GM12878 (cell line): ENCODE measurements at regions not wholly inside any gene's neighbourhood (a gene's known extent, or its start where the extent isn't known, plus 50 kb on each side); places are given as distances from the start of the nearest gene placed in this dataset.

Source experiments
- ATAC-seq: fragments of 200-7000 bp; cut with Tn5 transposase; 3 replicates; pipeline ENCODE4 v1.9.1; 2020; ENCODE audit warnings: mild to moderate bottlenecking, moderate library complexity
- BruUV-seq: library from RNA; stranded (reverse); fragments of 400-500 nt; replicated peaks from 2 replicates; lab custom pipeline; 2021; lab: Mats Ljungman, UMichigan
- CTCF ChIA-PET: fragments of 300-600 bp; sonication (Branson Sonifier 250); formaldehyde crosslinking; extraction: SDS; loops from one replicate; lab custom pipeline; 2021; ENCODE audit warnings: inconsistent platforms; lab: Yijun Ruan, JAX
- POLR2A ChIA-PET: fragments of 350-600 bp; formaldehyde crosslinking; extraction: SDS; loops from one replicate; lab custom pipeline; 2021; ENCODE audit warnings: inconsistent platforms; lab: Charles Lee
- RAD21 ChIA-PET: fragments of 300-600 bp; sonication (Branson Sonifier 250); formaldehyde crosslinking; loops from one replicate; lab custom pipeline; 2023; ENCODE audit warnings: antibody characterized with exemption; ENCODE audit not compliant: unreplicated experiment; lab: Charles Lee
- SMC1A ChIA-PET: fragments of 300-600 bp; sonication (Branson Sonifier 250); formaldehyde crosslinking; loops from one replicate; lab custom pipeline; 2023; ENCODE audit not compliant: unreplicated experiment, uncharacterized antibody; lab: Charles Lee
- DNase-seq: peaks from one replicate; pipeline ENCODE4 v3.0.0-alpha.2; 2011; ENCODE audit warnings: low read depth, low spot score
- FAIRE-seq: peaks from 3 replicates; lab custom pipeline; 2011; peaks lifted over from hg19 to GRCh38; lab: Jason Lieb, UNC
- H2AFZ ChIP-seq: 2 replicates; pipeline ENCODE4 v1.6.0; 2011; ENCODE audit warnings: low read depth, low read length, control low read depth; ENCODE audit not compliant: control insufficient read depth
- H3K27ac ChIP-seq: 2 replicates; pipeline ENCODE4 v1.5.1; 2011; ENCODE audit warnings: control low read depth; ENCODE audit not compliant: control insufficient read depth, insufficient read depth
- H3K27me3 ChIP-seq, 2 experiments: replicated peaks in 1 of 2; 2 replicates each; pipeline versions ENCODE4 v1.6.0 to v1.6.1; 2011; ENCODE audit warnings: low read length in 1 of 2; ENCODE audit not compliant: control insufficient read depth in 2 of 2, insufficient read depth in 2 of 2
- H3K36me3 ChIP-seq, 2 experiments: 2 replicates each; pipeline ENCODE4 v1.5.1; 2011; ENCODE audit warnings: low read length in 1 of 2; ENCODE audit not compliant: control insufficient read depth in 2 of 2, insufficient read depth in 2 of 2
- H3K4me1 ChIP-seq: 2 replicates; pipeline ENCODE4 v1.6.1; 2011; ENCODE audit warnings: mild to moderate bottlenecking, low read length, moderate library complexity, mixed read lengths; ENCODE audit not compliant: control insufficient read depth, insufficient read depth
- H3K4me2 ChIP-seq: 2 replicates; pipeline ENCODE4 v1.6.0; 2011; ENCODE audit warnings: control low read depth; ENCODE audit not compliant: control insufficient read depth, insufficient read depth
- H3K4me3 ChIP-seq: fragments of 200-600 bp; sonication (generic); 2 replicates; pipeline ENCODE4 v1.5.1; 2016
- H3K79me2 ChIP-seq: 2 replicates; pipeline ENCODE4 v1.6.0; 2011; ENCODE audit warnings: low read length; ENCODE audit not compliant: control insufficient read depth, insufficient read depth
- H3K9ac ChIP-seq: 2 replicates; pipeline ENCODE4 v1.8.0; 2011; ENCODE audit warnings: low read length, control low read depth, mixed read lengths; ENCODE audit not compliant: control insufficient read depth, insufficient read depth
- H3K9me3 ChIP-seq: replicated peaks from 3 replicates; pipeline ENCODE4 v1.5.1; 2011; ENCODE audit warnings: mild to moderate bottlenecking, low read length; ENCODE audit not compliant: control insufficient read depth, insufficient read depth
- H4K20me1 ChIP-seq: 2 replicates; pipeline ENCODE4 v1.6.0; 2011; ENCODE audit not compliant: control insufficient read depth, insufficient read depth
- BMI1 ChIP-seq: fragments of 450-650 bp; IDR thresholded peaks from 2 replicates; pipeline ENCODE4 v1.6.1; 2016; ENCODE audit warnings: mild to moderate bottlenecking, moderate library complexity, borderline replicate concordance
- CEBPB ChIP-seq, 2 experiments: fragments of 150-350 bp in 1 of 2; IDR thresholded peaks; 2 replicates each; pipeline ENCODE4 v1.6.1; 2012 to 2014; ENCODE audit warnings: low read depth in 2 of 2, low read length in 2 of 2, borderline replicate concordance in 1 of 2, inconsistent platforms in 1 of 2
- DPF2 ChIP-seq: fragments of 450-650 bp; IDR thresholded peaks from 2 replicates; pipeline ENCODE4 v1.6.1; 2017; ENCODE audit warnings: mild to moderate bottlenecking
- EZH2 ChIP-seq: IDR thresholded peaks from 2 replicates; pipeline ENCODE4 v1.6.1; 2012; ENCODE audit warnings: low read depth, mild to moderate bottlenecking, control low read depth, inconsistent platforms, low read length, borderline replicate concordance; ENCODE audit not compliant: control insufficient read depth
- HCFC1 ChIP-seq: fragments of 150-350 bp; IDR thresholded peaks from 2 replicates; pipeline ENCODE4 v1.6.1; 2014; ENCODE audit warnings: low read length
- MEF2A ChIP-seq: IDR thresholded peaks from 2 replicates; pipeline ENCODE4 v1.6.1; 2011; ENCODE audit warnings: low read depth, mild to moderate bottlenecking, low read length, moderate library complexity; ENCODE audit not compliant: insufficient read depth
- RBBP5 ChIP-seq: fragments of 200-600 bp; sonication (generic); conservative IDR thresholded peaks from 2 replicates; pipeline ENCODE4 v1.6.1; 2016
- SMAD1 ChIP-seq: fragments of 450-650 bp; IDR thresholded peaks from 2 replicates; pipeline ENCODE4 v1.6.1; 2018; ENCODE audit warnings: mild to moderate bottlenecking, low read depth; ENCODE audit not compliant: partially characterized antibody
- SPI1 ChIP-seq: IDR thresholded peaks from 2 replicates; pipeline ENCODE4 v1.6.1; 2011; ENCODE audit warnings: low read depth, mild to moderate bottlenecking, low read length, moderate library complexity, borderline replicate concordance; ENCODE audit not compliant: insufficient read depth
- SUPT20H ChIP-seq: IDR thresholded peaks from 2 replicates; pipeline ENCODE4 v1.6.1; 2011; ENCODE audit warnings: low read depth, mild to moderate bottlenecking, low read length, moderate library complexity, borderline replicate concordance; ENCODE audit not compliant: control insufficient read depth
- TARDBP ChIP-seq: IDR thresholded peaks from 2 replicates; pipeline ENCODE4 v1.6.1; 2016; ENCODE audit warnings: borderline replicate concordance
- ZSCAN29 ChIP-seq: fragments of 450-650 bp; IDR thresholded peaks from 2 replicates; pipeline ENCODE4 v1.6.1; 2017; ENCODE audit warnings: mild to moderate bottlenecking, moderate library complexity
- WGBS: methylation state at CpG from one replicate; pipeline ENCODE4 v1.1.6; 2016; ENCODE audit warnings: low lambda C conversion rate; ENCODE audit not compliant: insufficient replicate concordance, insufficient coverage; ENCODE audit errors: missing lambda C conversion rate; 5-methylcytosine and 5-hydroxymethylcytosine counted together
- in situ Hi-C: fragments of 300-500 bp; cut with MboI; formaldehyde crosslinking; loops from 9 replicates; pipeline ENCODE4 v1.14.3; 2018; ENCODE audit warnings: mixed read lengths
- intact Hi-C: fragments of 100-400 bp; cut with micrococcal nuclease; formaldehyde crosslinking; loops from one replicate; pipeline ENCODE4 v1.14.2; 2022; ENCODE audit not compliant: unreplicated experiment
- TF ChIP-seq, protein P1 (sequence below): fragments of 450-650 bp; formaldehyde crosslinking; IDR thresholded peaks from 2 replicates; pipeline ENCODE4 v1.4.0; 2020; ENCODE audit warnings: mild to moderate bottlenecking, moderate library complexity
- TF ChIP-seq, protein P2 (sequence below): fragments of 450-650 bp; conservative IDR thresholded peaks from 2 replicates; pipeline ENCODE4 v1.6.1; 2017; ENCODE audit warnings: mild to moderate bottlenecking, moderate library complexity

DNA sequence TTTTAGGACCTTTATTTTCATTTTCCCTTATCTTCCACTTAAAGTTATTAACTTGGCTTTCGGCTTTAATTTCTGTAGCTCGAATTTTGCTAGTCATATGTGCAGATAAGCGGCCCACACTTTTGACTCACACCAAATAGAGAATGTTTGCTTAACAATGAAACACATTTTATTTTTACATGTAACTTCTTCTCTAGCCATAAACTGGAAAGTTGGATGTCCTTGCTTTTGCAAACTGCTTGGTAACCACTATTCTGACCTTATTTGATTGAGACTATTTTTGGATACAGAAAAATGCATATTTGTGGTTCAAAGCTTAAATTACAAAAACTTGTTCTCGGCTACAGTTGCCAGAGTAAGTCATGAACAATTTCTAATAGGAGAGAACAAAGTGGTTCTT lies 600.0 kb downstream of the KCTD12 start:
- no peak for ATAC-seq
- DNase-seq: no peak
- ChIA-PET SMC1A (no interaction called here), CTCF (no interaction called here)
- no peaks in the 10 kb centered on the region for H4K20me1 ChIP-seq
- no peak overlapping the region for H3K9ac ChIP-seq
- FAIRE-seq: no peak
- no peaks in the 10 kb centered on the region for H3K9me3 ChIP-seq
- H3K4me3 ChIP-seq: no peak overlapping the region
- H3K4me2 ChIP-seq: no peak overlapping the region
- WGBS: 11% methylated on average over 4 of the region's 4 CpGs
- no peak overlapping the region for H2AFZ ChIP-seq
- H3K36me3 ChIP-seq: no peaks in the 10 kb centered on the region
- in situ Hi-C loops: no loop called here
- no peaks in the 10 kb centered on the region for H3K4me1 ChIP-seq
- no TSS peak for BruUV-seq
- H3K27ac ChIP-seq: no peak overlapping the region
- TF ChIP-seq DPF2 (no peak), MEF2A (no peak), TARDBP (no peak), CEBPB (IDR thresholded peaks at IDR 0.05; ENCODE audit: borderline replicate concordance in 1 of 2, low read depth in 2 of 2, low read length in 2 of 2) (no peak), HCFC1 (no peak), SPI1 (no peak), ZSCAN29 (no peak), EZH2 (no peak), SMAD1 (no peak), BMI1 (no peak), SUPT20H (no peak), RBBP5 (no peak)
- TF ChIP-seq, protein P1, sequence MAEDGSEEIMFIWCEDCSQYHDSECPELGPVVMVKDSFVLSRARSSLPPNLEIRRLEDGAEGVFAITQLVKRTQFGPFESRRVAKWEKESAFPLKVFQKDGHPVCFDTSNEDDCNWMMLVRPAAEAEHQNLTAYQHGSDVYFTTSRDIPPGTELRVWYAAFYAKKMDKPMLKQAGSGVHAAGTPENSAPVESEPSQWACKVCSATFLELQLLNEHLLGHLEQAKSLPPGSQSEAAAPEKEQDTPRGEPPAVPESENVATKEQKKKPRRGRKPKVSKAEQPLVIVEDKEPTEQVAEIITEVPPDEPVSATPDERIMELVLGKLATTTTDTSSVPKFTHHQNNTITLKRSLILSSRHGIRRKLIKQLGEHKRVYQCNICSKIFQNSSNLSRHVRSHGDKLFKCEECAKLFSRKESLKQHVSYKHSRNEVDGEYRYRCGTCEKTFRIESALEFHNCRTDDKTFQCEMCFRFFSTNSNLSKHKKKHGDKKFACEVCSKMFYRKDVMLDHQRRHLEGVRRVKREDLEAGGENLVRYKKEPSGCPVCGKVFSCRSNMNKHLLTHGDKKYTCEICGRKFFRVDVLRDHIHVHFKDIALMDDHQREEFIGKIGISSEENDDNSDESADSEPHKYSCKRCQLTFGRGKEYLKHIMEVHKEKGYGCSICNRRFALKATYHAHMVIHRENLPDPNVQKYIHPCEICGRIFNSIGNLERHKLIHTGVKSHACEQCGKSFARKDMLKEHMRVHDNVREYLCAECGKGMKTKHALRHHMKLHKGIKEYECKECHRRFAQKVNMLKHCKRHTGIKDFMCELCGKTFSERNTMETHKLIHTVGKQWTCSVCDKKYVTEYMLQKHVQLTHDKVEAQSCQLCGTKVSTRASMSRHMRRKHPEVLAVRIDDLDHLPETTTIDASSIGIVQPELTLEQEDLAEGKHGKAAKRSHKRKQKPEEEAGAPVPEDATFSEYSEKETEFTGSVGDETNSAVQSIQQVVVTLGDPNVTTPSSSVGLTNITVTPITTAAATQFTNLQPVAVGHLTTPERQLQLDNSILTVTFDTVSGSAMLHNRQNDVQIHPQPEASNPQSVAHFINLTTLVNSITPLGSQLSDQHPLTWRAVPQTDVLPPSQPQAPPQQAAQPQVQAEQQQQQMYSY (CRISPR knock-in tag): no peak
- TF ChIP-seq, protein P2, sequence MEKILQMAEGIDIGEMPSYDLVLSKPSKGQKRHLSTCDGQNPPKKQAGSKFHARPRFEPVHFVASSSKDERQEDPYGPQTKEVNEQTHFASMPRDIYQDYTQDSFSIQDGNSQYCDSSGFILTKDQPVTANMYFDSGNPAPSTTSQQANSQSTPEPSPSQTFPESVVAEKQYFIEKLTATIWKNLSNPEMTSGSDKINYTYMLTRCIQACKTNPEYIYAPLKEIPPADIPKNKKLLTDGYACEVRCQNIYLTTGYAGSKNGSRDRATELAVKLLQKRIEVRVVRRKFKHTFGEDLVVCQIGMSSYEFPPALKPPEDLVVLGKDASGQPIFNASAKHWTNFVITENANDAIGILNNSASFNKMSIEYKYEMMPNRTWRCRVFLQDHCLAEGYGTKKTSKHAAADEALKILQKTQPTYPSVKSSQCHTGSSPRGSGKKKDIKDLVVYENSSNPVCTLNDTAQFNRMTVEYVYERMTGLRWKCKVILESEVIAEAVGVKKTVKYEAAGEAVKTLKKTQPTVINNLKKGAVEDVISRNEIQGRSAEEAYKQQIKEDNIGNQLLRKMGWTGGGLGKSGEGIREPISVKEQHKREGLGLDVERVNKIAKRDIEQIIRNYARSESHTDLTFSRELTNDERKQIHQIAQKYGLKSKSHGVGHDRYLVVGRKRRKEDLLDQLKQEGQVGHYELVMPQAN: no peak
- TF ChIP-seq, all 136 proteins: peak for 0
- ChIA-PET RAD21 (no interaction called here), POLR2A (no interaction called here)
- intact Hi-C loops: no loop called here
- Histone ChIP-seq H3K79me2 (no peaks in the 10 kb centered on the region), H3K27me3 (no peaks in the 10 kb centered on the region)
